ENCODE measurements at regions not wholly inside any gene's neighbourhood (a gene's known extent, or its start where the extent isn't known, plus 50 kb on each side); places are given as distances from the start of the nearest gene placed in this dataset.

DNA sequence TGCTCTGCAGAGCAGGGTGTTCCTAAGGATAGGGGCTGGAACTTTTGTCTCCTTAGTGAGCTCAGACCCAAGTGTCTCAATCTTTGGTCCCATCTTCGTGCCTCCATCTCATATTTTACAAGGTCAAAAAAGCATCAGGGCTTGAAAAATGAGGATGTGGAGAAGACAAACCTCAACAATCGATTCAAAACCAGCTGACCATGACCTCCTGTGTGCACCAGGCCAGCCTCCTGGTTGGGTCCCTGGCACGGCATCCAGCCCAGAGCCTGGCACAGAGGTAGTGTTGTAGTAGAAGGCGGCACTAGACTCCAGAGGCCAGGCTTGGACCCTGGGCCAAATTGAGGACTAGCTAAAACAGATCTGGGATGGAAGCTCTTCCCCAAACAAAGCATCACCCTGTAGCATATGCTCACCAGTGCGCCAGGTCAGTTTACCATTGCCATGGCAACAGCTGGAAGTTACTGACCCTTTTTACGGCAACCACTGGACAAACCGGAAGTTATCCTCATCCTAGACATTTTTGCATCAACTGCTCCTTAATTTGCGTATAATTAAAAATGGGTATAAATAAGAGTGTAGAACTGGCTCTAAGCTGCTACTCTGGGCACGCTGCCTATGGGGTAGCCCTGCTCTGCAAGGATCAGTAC, 69.3 kb upstream of the BLCAP start:
- no peak for DNase-seq

DNA sequence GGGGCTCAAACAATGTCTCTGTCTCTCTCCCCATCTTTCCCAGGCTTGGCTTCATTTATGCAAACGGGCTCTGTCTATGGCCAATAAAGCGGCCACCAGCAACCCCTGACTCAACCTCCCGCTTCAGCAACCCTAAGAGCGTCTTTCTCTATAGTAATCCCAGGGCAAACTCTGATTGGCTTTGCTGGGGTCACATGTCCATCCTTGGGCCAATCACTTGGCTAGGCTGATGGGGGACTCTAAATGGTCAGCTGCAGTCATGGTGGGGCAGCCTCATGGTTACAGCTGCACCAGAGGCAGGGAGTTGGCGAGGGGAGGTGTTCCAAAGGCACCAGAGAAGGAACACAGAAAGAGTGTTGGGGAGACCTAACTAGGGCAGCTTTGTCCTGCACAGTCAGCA, 68.5 kb upstream of the BLCAP start:
- DNase-seq = no peak

DNA sequence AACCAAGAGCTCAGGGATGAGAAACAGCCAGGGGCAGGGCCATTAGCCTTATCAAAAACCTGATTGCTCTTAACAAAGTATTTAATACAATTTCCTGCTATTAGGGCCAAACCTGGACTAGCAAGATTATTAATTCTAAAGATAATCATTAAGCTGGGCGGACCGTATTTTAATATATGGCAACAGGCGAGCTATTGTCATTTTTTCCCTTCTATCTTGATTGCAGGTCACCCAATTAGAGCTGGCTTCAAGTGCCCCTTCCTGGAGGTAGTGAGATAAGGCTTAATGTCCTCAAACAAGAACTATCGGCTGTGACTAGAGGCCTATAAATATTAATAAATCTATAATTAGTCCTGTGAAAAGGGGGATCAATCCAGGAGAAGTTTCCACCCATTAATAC, 66.0 kb upstream of the BLCAP start:
- no peak for DNase-seq

DNA sequence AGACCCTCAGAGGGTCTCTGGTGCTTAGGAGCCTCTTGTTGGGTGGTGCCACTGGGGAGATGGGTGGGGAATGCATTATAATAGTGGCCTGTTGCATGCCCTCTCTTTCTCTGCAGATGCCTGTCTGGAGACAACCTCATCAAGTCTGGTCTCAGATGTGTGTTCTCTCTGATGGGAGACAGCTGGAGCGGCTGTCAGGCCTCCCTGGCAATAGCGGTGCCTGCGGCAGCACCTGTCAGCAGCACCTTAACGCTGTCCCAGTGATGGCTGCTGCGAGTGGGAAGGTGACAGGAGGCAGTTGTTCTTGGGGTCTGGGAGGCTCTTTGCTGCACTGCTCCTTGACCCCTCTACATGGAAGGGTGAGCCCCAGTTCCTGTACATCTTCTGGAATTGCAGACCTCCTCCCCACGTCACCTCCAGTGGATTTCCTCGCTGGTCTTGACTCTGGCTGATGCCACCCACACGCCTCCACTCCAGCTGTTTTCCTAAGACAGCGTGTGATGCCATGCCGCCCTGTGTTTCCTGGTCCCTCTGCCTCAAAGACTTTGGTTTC, 63.3 kb upstream of the BLCAP start:
- DNase-seq = no peak

DNA sequence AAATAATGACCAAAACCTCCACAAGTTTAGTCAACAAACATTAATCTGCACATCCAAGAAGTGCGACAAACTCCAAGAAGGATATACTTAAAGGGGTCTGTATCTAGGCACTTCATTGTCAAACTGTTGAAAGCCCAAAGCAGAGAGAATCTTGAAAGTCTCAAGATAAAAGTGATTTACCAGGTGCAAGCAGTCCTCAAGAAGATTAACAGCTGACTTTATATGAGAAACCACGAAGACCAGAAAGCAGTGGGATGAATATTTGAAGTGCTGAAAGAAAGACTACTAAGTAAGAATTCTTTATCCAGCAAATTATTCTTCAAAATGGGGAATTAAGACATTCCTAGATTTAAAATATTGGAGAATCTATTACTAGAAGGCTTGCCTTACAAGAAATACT, 58.4 kb upstream of the BLCAP start:
- DNase-seq = no peak

DNA sequence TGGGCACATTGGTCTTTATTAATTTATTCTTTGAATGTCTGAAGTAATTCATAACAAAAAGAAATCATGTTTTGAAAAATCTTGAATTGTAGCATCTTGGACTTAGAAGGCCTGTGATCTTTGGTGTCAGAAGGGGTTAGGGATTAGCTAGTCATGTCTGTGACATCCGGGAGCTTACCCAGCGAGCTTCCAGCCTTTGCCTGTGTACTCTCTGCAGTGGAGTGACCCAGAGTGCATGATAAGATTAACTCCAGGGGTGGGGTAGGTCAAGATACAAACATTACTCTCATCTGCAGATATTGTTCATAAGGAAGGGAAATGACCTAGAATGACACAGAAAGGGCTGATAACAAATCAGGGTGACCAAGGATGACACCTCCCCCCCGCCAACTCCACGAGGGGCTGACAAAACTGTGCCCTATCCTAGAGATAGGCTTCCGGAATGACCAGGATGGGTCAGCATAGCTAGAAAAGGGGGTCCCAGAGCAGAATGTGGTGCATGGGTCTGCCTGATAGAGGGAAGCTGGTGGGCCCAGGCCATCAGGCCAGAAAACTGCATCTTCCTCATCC, 56.6 kb upstream of the BLCAP start:
- DNase-seq = no peak

DNA sequence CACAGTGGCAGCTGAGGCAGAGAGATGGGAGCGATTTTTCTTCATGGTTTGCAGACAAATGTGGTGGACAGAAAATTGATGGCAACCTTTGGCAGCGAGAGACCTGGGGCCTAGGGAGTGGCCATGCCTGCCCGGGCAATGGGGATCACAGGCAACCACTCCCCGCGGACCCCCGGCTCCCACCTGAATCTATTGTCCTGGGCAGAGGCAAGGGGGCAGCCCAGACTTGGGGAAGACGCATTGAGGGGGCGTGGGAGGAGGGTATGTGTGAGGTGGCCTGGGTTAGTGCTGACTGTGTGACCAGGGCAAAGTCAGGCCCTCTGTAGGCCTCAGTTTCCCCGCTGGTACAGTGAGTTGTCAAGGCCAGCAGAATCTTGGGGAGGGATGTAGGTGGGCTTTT, 53.6 kb upstream of the BLCAP start:
- DNase-seq = no peak

DNA sequence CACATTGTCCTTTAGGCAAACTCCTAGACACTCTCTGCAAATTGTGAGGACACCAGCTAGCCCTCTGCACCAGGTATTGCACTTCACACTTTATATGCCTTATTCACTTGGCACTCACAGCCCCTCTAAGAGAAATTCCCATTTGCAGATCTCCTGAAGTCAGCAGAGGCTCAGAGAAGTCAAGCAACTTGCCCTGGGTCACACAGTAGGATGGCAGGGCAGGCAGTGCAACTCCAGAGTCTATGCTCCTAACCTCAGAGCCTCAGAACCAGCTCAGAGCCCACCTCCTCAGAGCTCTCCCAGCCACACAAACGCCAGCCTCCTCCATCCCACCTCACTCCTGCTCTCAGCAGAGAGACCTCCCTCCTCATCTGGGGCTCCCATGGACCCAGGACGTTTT, 52.4 kb upstream of the BLCAP start:
- DNase-seq = no peak

DNA sequence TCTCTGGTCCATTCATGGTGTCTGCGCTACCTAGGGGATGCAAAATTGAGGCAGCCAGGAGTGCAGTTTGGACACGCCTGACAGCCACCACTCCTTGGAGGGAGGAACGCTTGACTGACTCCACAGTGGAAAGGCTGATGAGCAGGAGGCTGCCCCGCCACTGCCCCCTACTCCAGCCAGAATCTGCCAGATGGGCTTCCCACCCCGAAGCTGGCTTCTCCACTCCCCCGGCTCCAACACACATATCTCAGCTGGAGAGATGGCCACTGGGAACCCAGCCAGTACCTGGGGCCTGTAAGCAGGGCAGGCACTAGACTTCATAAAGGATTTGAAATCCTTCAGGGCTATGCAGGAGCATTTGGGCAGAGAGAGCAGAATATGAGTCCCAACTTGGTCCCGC, 51.4 kb upstream of the BLCAP start:
- DNase-seq = no peak

DNA sequence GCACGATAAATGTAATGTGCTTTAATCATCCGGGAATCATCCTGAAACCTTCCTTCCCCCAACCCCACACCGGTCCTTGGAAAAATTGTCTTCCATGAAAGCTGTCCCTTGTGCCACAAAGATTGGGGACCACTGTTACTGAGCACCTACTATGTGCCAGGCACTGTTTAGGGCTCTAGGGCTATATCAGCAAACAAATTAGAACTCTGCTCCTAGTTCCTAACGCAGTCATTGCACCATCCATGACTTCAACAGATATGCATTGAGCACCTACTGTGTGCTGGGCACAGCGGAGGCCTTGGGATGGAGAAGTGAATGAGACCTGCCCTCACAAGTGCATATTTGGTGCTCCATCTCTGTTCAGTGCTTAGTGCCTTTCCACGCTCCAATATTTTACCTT, 50.3 kb upstream of the BLCAP start:
- DNase-seq = no peak

Measured in AML-193 (cell line).